ENCODE measurements at regions not wholly inside any gene's neighbourhood (a gene's known extent, or its start where the extent isn't known, plus 50 kb on each side); places are given as distances from the start of the nearest gene placed in this dataset.

DNA sequence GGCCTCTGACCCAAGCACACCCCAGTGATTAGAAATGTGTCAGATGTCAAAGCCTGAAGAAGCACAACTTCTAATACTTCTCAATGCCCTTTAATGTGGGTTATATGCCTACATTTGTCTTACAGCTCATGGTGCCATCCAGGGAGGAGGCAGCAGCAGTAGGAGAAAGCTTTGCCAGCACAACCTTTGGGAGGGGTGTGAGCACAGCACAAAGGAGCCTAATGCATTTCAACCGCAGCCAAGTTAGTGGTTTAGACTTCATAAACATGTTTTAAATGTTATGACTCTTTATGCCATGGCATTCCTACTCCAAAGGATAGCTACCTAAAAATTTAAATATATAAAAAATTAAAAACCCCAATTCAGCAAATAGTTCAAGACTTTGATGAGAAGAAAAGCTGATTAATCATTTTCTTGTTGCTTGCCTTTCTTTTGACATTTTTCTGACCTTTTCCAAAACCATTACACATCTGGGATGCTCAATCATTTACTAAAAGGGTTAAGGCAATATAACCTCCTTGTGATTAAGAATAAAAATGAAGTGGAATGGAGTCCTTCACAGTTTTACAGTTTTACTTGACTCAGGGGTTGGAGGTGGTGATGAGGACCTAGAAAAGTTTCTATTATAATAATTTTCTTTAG is 142.7 kb downstream of the DLEU7 start:
- TF ChIP-seq RARB (CRISPR knock-in tag; IDR thresholded peaks at IDR 0.05) (no peak), TCF4 (CRISPR knock-in tag; IDR thresholded peaks at IDR 0.05; ENCODE audit: borderline replicate concordance) (no peak), ZNF565 (CRISPR knock-in tag; conservative IDR thresholded peaks at IDR 0.05; ENCODE audit: low read depth) (no peak), ZC3H10 (CRISPR knock-in tag; IDR thresholded peaks at IDR 0.05) (no peak), ZFP30 (CRISPR knock-in tag; IDR thresholded peaks at IDR 0.05) (no peak), PPARA (CRISPR knock-in tag; IDR thresholded peaks at IDR 0.05; ENCODE audit: borderline replicate concordance) (no peak), GLIS3 (CRISPR knock-in tag; IDR thresholded peaks at IDR 0.05) (no peak), ESRRG (CRISPR knock-in tag; IDR thresholded peaks at IDR 0.05) (no peak), ARNTL (CRISPR knock-in tag; IDR thresholded peaks at IDR 0.05; ENCODE audit: borderline replicate concordance, low read depth) (no peak), ZNF70 (CRISPR knock-in tag; IDR thresholded peaks at IDR 0.05) (no peak), CSDC2 (CRISPR knock-in tag; IDR thresholded peaks at IDR 0.05) (no peak), BACH2 (CRISPR knock-in tag; IDR thresholded peaks at IDR 0.05; ENCODE audit: borderline replicate concordance) (no peak), ISL1 (CRISPR knock-in tag; IDR thresholded peaks at IDR 0.05) (no peak), TOX (CRISPR knock-in tag; IDR thresholded peaks at IDR 0.05; ENCODE audit: borderline replicate concordance) (no peak)
- TF ChIP-seq, protein P1, sequence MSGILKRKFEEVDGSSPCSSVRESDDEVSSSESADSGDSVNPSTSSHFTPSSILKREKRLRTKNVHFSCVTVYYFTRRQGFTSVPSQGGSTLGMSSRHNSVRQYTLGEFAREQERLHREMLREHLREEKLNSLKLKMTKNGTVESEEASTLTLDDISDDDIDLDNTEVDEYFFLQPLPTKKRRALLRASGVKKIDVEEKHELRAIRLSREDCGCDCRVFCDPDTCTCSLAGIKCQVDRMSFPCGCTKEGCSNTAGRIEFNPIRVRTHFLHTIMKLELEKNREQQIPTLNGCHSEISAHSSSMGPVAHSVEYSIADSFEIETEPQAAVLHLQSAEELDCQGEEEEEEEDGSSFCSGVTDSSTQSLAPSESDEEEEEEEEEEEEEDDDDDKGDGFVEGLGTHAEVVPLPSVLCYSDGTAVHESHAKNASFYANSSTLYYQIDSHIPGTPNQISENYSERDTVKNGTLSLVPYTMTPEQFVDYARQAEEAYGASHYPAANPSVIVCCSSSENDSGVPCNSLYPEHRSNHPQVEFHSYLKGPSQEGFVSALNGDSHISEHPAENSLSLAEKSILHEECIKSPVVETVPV (CRISPR knock-in tag; IDR thresholded peaks at IDR 0.05): no peak
- TF ChIP-seq, protein P2, sequence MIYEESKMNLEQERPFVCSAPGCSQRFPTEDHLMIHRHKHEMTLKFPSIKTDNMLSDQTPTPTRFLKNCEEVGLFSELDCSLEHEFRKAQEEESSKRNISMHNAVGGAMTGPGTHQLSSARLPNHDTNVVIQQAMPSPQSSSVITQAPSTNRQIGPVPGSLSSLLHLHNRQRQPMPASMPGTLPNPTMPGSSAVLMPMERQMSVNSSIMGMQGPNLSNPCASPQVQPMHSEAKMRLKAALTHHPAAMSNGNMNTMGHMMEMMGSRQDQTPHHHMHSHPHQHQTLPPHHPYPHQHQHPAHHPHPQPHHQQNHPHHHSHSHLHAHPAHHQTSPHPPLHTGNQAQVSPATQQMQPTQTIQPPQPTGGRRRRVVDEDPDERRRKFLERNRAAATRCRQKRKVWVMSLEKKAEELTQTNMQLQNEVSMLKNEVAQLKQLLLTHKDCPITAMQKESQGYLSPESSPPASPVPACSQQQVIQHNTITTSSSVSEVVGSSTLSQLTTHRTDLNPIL (CRISPR knock-in tag; IDR thresholded peaks at IDR 0.05; ENCODE audit: low read depth): no peak
- ATAC-seq: no peak

DNA sequence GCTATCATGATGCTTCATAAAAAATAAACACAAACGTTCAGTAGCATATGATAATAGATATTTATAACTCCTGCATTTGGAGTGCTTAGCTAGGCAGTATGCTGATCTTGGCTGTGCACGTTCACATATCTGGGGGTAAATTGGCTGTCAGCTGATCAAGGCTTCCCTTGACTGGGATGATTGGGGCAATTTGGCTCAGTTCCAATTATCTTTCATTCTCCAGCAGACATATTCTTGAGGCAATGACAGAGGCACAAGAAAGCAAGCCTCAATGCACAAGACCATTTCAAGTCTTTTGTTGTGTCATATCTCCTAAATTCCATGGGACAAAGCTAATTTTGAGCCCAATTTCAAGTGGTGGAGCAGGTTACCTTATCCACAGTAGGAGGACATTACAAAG is 142.0 kb downstream of the DLEU7 start:
- no peak for ATAC-seq
- no peak for TF ChIP-seq ISL1 (CRISPR knock-in tag; IDR thresholded peaks at IDR 0.05)
- TF ChIP-seq ZNF70 (CRISPR knock-in tag; IDR thresholded peaks at IDR 0.05): no peak
- no peak for TF ChIP-seq ZFP3 (CRISPR knock-in tag; IDR thresholded peaks at IDR 0.05)
- no peak for TF ChIP-seq CSDC2 (CRISPR knock-in tag; IDR thresholded peaks at IDR 0.05)
- TF ChIP-seq, protein P2 (CRISPR knock-in tag; IDR thresholded peaks at IDR 0.05; ENCODE audit: low read depth): no peak
- no peak for TF ChIP-seq ZC3H10 (CRISPR knock-in tag; IDR thresholded peaks at IDR 0.05)
- no peak for TF ChIP-seq RARB (CRISPR knock-in tag; IDR thresholded peaks at IDR 0.05)
- no peak for TF ChIP-seq BACH2 (CRISPR knock-in tag; IDR thresholded peaks at IDR 0.05; ENCODE audit: borderline replicate concordance)
- no peak for TF ChIP-seq ARNTL (CRISPR knock-in tag; IDR thresholded peaks at IDR 0.05; ENCODE audit: borderline replicate concordance, low read depth)
- no peak for TF ChIP-seq PPARA (CRISPR knock-in tag; IDR thresholded peaks at IDR 0.05; ENCODE audit: borderline replicate concordance)
- TF ChIP-seq TCF4 (CRISPR knock-in tag; IDR thresholded peaks at IDR 0.05; ENCODE audit: borderline replicate concordance): no peak
- no peak for TF ChIP-seq GLIS3 (CRISPR knock-in tag; IDR thresholded peaks at IDR 0.05)
- TF ChIP-seq, protein P3, sequence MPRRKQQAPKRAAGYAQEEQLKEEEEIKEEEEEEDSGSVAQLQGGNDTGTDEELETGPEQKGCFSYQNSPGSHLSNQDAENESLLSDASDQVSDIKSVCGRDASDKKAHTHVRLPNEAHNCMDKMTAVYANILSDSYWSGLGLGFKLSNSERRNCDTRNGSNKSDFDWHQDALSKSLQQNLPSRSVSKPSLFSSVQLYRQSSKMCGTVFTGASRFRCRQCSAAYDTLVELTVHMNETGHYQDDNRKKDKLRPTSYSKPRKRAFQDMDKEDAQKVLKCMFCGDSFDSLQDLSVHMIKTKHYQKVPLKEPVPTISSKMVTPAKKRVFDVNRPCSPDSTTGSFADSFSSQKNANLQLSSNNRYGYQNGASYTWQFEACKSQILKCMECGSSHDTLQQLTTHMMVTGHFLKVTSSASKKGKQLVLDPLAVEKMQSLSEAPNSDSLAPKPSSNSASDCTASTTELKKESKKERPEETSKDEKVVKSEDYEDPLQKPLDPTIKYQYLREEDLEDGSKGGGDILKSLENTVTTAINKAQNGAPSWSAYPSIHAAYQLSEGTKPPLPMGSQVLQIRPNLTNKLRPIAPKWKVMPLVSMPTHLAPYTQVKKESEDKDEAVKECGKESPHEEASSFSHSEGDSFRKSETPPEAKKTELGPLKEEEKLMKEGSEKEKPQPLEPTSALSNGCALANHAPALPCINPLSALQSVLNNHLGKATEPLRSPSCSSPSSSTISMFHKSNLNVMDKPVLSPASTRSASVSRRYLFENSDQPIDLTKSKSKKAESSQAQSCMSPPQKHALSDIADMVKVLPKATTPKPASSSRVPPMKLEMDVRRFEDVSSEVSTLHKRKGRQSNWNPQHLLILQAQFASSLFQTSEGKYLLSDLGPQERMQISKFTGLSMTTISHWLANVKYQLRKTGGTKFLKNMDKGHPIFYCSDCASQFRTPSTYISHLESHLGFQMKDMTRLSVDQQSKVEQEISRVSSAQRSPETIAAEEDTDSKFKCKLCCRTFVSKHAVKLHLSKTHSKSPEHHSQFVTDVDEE (CRISPR knock-in tag; IDR thresholded peaks at IDR 0.05): no peak
- TF ChIP-seq, protein P4, sequence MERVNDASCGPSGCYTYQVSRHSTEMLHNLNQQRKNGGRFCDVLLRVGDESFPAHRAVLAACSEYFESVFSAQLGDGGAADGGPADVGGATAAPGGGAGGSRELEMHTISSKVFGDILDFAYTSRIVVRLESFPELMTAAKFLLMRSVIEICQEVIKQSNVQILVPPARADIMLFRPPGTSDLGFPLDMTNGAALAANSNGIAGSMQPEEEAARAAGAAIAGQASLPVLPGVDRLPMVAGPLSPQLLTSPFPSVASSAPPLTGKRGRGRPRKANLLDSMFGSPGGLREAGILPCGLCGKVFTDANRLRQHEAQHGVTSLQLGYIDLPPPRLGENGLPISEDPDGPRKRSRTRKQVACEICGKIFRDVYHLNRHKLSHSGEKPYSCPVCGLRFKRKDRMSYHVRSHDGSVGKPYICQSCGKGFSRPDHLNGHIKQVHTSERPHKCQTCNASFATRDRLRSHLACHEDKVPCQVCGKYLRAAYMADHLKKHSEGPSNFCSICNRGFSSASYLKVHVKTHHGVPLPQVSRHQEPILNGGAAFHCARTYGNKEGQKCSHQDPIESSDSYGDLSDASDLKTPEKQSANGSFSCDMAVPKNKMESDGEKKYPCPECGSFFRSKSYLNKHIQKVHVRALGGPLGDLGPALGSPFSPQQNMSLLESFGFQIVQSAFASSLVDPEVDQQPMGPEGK (CRISPR knock-in tag; IDR thresholded peaks at IDR 0.05; ENCODE audit: borderline replicate concordance): no peak
- no peak for TF ChIP-seq ESRRG (CRISPR knock-in tag; IDR thresholded peaks at IDR 0.05)
- no peak for TF ChIP-seq ZFP30 (CRISPR knock-in tag; IDR thresholded peaks at IDR 0.05)

DNA sequence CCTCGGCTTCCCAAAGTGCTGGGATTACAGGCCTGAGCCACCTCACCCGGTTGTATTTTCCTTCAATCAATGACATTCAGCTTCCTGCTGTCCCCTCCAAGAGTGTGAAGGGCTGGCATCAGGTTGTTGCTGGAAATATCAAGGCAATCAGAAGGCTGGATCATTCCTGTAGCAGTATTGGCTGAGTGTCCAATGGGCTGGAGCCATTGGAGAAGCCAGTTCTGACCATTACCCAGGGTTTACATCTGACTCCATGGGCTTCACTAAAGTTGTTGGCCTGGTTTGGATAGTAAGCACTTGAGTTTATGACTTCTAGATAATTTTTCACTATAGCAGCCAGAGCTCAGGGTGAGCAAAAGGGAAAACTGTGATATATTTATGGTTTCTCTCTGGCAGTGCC is 137.0 kb downstream of the DLEU7 start:
- no peak for ATAC-seq
- TF ChIP-seq, protein P5, sequence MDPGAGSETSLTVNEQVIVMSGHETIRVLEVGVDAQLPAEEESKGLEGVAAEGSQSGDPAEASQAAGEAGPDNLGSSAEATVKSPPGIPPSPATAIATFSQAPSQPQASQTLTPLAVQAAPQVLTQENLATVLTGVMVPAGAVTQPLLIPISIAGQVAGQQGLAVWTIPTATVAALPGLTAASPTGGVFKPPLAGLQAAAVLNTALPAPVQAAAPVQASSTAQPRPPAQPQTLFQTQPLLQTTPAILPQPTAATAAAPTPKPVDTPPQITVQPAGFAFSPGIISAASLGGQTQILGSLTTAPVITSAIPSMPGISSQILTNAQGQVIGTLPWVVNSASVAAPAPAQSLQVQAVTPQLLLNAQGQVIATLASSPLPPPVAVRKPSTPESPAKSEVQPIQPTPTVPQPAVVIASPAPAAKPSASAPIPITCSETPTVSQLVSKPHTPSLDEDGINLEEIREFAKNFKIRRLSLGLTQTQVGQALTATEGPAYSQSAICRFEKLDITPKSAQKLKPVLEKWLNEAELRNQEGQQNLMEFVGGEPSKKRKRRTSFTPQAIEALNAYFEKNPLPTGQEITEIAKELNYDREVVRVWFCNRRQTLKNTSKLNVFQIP (CRISPR knock-in tag; IDR thresholded peaks at IDR 0.05; ENCODE audit: borderline replicate concordance, low read depth): no peak
- no peak for TF ChIP-seq CSDC2 (CRISPR knock-in tag; IDR thresholded peaks at IDR 0.05)
- TF ChIP-seq ZNF70 (CRISPR knock-in tag; IDR thresholded peaks at IDR 0.05): no peak
- no peak for TF ChIP-seq OSR1 (CRISPR knock-in tag; IDR thresholded peaks at IDR 0.05)
- TF ChIP-seq, protein P4 (CRISPR knock-in tag; IDR thresholded peaks at IDR 0.05; ENCODE audit: borderline replicate concordance): no peak
- TF ChIP-seq ESRRG (CRISPR knock-in tag; IDR thresholded peaks at IDR 0.05): no peak
- no peak for TF ChIP-seq ISL1 (CRISPR knock-in tag; IDR thresholded peaks at IDR 0.05)
- TF ChIP-seq, protein P2 (CRISPR knock-in tag; IDR thresholded peaks at IDR 0.05; ENCODE audit: low read depth): no peak

All from SK-N-SH treated with all-trans-retinoic acid at 6 μM for 48 hours (cell line).